GM21381 (cell line): ENCODE measurements at regions not wholly inside any gene's neighbourhood (a gene's known extent, or its start where the extent isn't known, plus 50 kb on each side); places are given as distances from the start of the nearest gene placed in this dataset.
"Not testable (repeated sequence)": the region's sequence is repeated elsewhere in the genome, so short reads cannot be mapped to it uniquely, and the experiment has no call there.

Experiments
- ATAC-seq: cut with Tn5 transposase; IDR thresholded peaks from one replicate; pipeline ENCODE4 v1.9.1; 2021; ENCODE audit warnings: mild to moderate bottlenecking, moderate library complexity; ENCODE audit not compliant: unreplicated experiment

GRCh38 chr14:29982171-29982570 is 54.5 kb upstream of the PRKD1 start:
- no peak for ATAC-seq

- ATAC-seq, result no peak
Measured at GRCh38 chr14:29982993-29983392, 55.3 kb upstream of the PRKD1 start.

GRCh38 chr14:29990344-29990857 is 62.8 kb upstream of the PRKD1 start:
- not testable (repeated sequence) for ATAC-seq

GRCh38 chr14:29990993-29991392 is 63.3 kb upstream of the PRKD1 start:
- no peak for ATAC-seq

- no peak for ATAC-seq
Measured at GRCh38 chr14:29993143-29993542, 65.5 kb upstream of the PRKD1 start.

- ATAC-seq, result no peak
Measured at GRCh38 chr14:29999013-29999539, 71.4 kb upstream of the PRKD1 start.

GRCh38 chr14:30002859-30003258 is 75.2 kb upstream of the PRKD1 start:
- no peak for ATAC-seq

- ATAC-seq, result no peak
Measured at GRCh38 chr14:30005114-30005808, 77.6 kb upstream of the PRKD1 start.

- no peak for ATAC-seq
Measured at GRCh38 chr14:30006695-30007094, 79.0 kb upstream of the PRKD1 start.

GRCh38 chr14:30015489-30015888 is 87.8 kb upstream of the PRKD1 start:
- no peak for ATAC-seq

GRCh38 chr14:30016002-30016401 is 88.4 kb upstream of the PRKD1 start:
- ATAC-seq, result no peak

- no peak for ATAC-seq
Measured at GRCh38 chr14:30017370-30017993, 89.8 kb upstream of the PRKD1 start.

- ATAC-seq, result no peak
Measured at GRCh38 chr14:30020271-30020670, 92.6 kb upstream of the PRKD1 start.

GRCh38 chr14:30020687-30021086 is 93.0 kb upstream of the PRKD1 start:
- no peak for ATAC-seq

GRCh38 chr14:30023350-30023749 is 95.7 kb upstream of the PRKD1 start:
- ATAC-seq, result not testable (repeated sequence)

GRCh38 chr14:30034152-30034551 is 106.5 kb upstream of the PRKD1 start:
- ATAC-seq, result no peak

GRCh38 chr14:30035361-30035760 is 107.7 kb upstream of the PRKD1 start:
- ATAC-seq, result no peak

GRCh38 chr14:30045720-30046119 is 118.1 kb upstream of the PRKD1 start:
- no peak for ATAC-seq

GRCh38 chr14:30053103-30053502 is 125.5 kb upstream of the PRKD1 start:
- no peak for ATAC-seq

GRCh38 chr14:30054201-30054600 is 126.6 kb upstream of the PRKD1 start:
- ATAC-seq, result no peak

- ATAC-seq, result no peak
Measured at GRCh38 chr14:30058401-30058800, 130.8 kb upstream of the PRKD1 start.

- ATAC-seq, result no peak
Measured at GRCh38 chr14:30063746-30064145, 136.1 kb upstream of the PRKD1 start.
